ENCODE measurements at regions not wholly inside any gene's neighbourhood (a gene's known extent, or its start where the extent isn't known, plus 50 kb on each side); places are given as distances from the start of the nearest gene placed in this dataset.

DNA sequence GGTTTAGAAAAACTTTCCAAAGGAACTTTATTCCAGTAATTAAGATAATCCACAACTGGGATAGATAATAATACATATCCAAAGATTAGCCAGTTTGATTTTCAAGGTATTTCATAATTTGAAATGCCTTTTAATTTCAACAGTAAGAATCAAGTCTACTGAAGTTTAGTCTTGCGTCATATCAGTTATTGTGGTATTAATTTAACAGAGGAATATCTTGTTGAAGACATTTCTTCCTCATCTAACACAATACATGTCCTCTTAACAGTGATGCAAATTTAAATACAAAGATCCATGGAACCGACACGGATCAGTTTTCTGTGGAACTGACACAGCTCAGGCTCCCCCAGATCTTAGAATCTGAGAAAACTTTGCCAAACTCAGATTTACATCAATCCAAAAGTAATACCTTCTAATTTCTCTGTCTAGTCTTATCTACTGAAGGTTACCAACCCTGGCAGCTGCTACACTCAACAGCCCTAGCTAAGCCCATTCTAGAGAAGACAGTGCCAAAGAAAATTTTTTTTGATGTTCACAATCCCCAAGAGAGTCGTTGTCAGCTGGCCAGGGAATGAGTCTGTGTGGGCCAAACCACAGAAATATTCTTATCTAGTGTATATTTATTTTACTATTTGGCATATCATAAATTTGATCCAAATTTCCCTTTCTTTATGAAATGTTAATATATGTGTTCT is 365.2 kb upstream of the MEOX2 start:
- no peaks in the 10 kb centered on the region for H3K9me3 ChIP-seq (ENCODE audit: control insufficient read depth, insufficient read depth, low read length)
- no peak overlapping the region for H3K27ac ChIP-seq (ENCODE audit: low read depth, low read length)
- no peaks in the 10 kb centered on the region for H3K36me3 ChIP-seq (ENCODE audit: control insufficient read depth, insufficient read depth, low read length)
- H3K9ac ChIP-seq (ENCODE audit: low read depth, low read length), result no peak overlapping the region
- H3K4me3 ChIP-seq (ENCODE audit: low read depth, low read length), result no peak overlapping the region
- no peaks in the 10 kb centered on the region for H3K27me3 ChIP-seq (ENCODE audit: control insufficient read depth, insufficient read depth, low read length)
- peaks cover 4% of the 10 kb centered on the region; the same call in 1 of the 2 replicates for H3K4me1 ChIP-seq (ENCODE audit: control insufficient read depth, insufficient read depth, low read length)

DNA sequence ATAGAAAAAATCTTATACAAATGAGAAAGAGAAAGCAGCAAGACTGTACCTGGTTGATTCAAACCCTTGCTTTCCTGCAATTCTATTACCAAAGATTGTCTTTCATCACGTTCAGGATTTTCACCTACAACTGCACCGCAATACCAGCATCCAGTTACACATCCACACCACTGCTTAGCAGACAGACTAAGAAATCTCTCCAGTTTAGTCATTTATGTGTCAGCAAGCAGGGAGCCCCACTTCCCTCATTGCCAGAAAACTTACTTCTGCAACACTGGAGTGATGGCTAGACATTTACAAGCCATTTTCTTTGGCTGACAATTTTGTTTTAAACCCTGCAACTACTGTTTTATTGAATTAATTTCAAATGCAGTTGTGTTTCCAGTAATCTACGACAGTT is 359.6 kb upstream of the MEOX2 start:
- H3K4me3 ChIP-seq (ENCODE audit: low read depth, low read length), result no peak overlapping the region
- H3K36me3 ChIP-seq (ENCODE audit: control insufficient read depth, insufficient read depth, low read length), result no peaks in the 10 kb centered on the region
- H3K9me3 ChIP-seq (ENCODE audit: control insufficient read depth, insufficient read depth, low read length), result no peaks in the 10 kb centered on the region
- no peaks in the 10 kb centered on the region for H3K4me1 ChIP-seq (ENCODE audit: control insufficient read depth, insufficient read depth, low read length)
- no peaks in the 10 kb centered on the region for H3K27me3 ChIP-seq (ENCODE audit: control insufficient read depth, insufficient read depth, low read length)
- H3K27ac ChIP-seq (ENCODE audit: low read depth, low read length), result no peak overlapping the region
- no peak overlapping the region for H3K9ac ChIP-seq (ENCODE audit: low read depth, low read length)

DNA sequence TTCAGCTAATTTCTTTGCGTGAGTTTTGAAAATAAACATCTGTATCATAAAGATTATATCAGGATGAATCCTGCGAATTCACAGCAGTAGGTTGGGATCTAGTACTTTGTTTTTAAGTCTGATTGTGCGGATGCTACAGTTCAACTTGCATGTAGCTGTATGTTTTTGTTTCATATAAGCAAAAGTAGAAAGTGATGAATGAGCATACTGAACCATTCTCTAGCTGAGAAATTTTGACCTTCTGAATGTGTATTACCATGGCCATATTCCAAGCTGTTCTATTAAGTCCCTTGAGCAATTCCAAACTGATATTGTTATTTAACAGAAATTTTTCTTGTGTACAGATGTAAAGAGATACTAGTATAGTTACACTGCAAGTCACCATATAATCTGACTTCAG is 358.8 kb upstream of the MEOX2 start:
- Histone ChIP-seq H3K4me1 (ENCODE audit: control insufficient read depth, insufficient read depth, low read length) (no peaks in the 10 kb centered on the region), H3K9ac (ENCODE audit: low read depth, low read length) (no peak overlapping the region), H3K27ac (ENCODE audit: low read depth, low read length) (no peak overlapping the region), H3K27me3 (ENCODE audit: control insufficient read depth, insufficient read depth, low read length) (no peaks in the 10 kb centered on the region), H3K36me3 (ENCODE audit: control insufficient read depth, insufficient read depth, low read length) (no peaks in the 10 kb centered on the region), H3K9me3 (ENCODE audit: control insufficient read depth, insufficient read depth, low read length) (no peaks in the 10 kb centered on the region), H3K4me3 (ENCODE audit: low read depth, low read length) (no peak overlapping the region)

DNA sequence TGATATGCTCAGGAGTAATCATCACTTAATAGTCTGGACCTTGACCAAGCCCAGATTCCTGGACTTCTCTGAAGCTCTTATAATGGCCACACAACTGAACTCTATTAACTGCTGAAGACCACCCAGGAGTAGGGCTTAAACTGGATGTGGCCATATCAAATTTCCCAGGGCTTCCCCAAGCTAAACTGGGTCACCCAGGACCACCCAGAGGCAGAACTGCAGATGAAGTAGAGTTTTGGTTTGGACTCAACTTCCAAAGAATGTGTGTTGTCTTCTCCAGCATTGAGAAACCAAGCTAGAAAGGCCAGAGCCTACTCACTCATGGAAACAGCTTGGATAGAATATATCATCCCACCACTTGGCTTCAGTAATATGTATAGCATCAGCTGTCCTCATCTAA is 358.2 kb upstream of the MEOX2 start:
- Histone ChIP-seq H3K4me1 (ENCODE audit: control insufficient read depth, insufficient read depth, low read length) (no peaks in the 10 kb centered on the region), H3K9ac (ENCODE audit: low read depth, low read length) (no peak overlapping the region), H3K27me3 (ENCODE audit: control insufficient read depth, insufficient read depth, low read length) (no peaks in the 10 kb centered on the region), H3K9me3 (ENCODE audit: control insufficient read depth, insufficient read depth, low read length) (no peaks in the 10 kb centered on the region), H3K36me3 (ENCODE audit: control insufficient read depth, insufficient read depth, low read length) (no peaks in the 10 kb centered on the region), H3K27ac (ENCODE audit: low read depth, low read length) (no peak overlapping the region), H3K4me3 (ENCODE audit: low read depth, low read length) (no peak overlapping the region)

DNA sequence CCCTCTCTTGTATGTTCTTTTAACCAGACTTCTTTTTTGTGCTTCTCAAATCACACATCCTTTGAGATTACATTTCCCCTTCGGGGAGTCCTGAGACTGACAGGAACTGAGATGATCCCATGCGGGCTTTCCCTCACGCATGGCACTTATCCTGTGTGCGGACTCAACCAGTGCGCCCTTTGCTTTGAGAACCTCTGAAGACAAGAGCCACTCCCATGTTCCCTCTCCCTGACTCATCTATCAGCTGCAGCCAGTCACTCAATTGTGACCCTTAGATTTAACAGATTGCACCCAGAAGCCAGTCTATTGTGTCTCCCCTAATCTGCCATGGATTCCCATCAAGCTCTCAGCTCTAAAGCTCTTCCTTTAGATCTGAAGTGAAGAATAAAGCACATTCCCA is 353.9 kb upstream of the MEOX2 start:
- H3K9ac ChIP-seq (ENCODE audit: low read depth, low read length), result no peak overlapping the region
- no peaks in the 10 kb centered on the region for H3K27me3 ChIP-seq (ENCODE audit: control insufficient read depth, insufficient read depth, low read length)
- no peaks in the 10 kb centered on the region for H3K9me3 ChIP-seq (ENCODE audit: control insufficient read depth, insufficient read depth, low read length)
- no peaks in the 10 kb centered on the region for H3K36me3 ChIP-seq (ENCODE audit: control insufficient read depth, insufficient read depth, low read length)
- H3K27ac ChIP-seq (ENCODE audit: low read depth, low read length), result no peak overlapping the region
- no peak overlapping the region for H3K4me3 ChIP-seq (ENCODE audit: low read depth, low read length)
- no peaks in the 10 kb centered on the region for H3K4me1 ChIP-seq (ENCODE audit: control insufficient read depth, insufficient read depth, low read length)

DNA sequence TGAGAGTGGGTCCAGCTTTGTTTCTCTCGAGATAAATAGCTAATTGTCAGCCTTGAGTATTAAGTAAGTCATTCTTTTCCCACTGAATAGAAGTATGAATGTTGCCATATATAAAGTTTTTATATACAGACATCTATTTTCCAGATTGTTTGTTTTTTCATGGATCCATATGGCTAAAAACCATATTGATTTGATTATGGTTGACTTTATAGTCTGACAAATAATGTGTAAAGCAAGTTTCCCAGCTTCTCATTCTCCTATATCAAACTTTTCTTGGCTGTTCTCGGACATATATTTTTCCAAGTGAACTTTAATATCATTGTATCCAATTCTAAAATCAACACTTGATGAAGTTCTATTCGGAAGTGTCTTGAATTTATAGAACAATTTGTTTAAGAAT is 352.4 kb upstream of the MEOX2 start:
- Histone ChIP-seq H3K4me3 (ENCODE audit: low read depth, low read length) (no peak overlapping the region), H3K9me3 (ENCODE audit: control insufficient read depth, insufficient read depth, low read length) (no peaks in the 10 kb centered on the region), H3K27me3 (ENCODE audit: control insufficient read depth, insufficient read depth, low read length) (no peaks in the 10 kb centered on the region), H3K9ac (ENCODE audit: low read depth, low read length) (no peak overlapping the region), H3K36me3 (ENCODE audit: control insufficient read depth, insufficient read depth, low read length) (no peaks in the 10 kb centered on the region), H3K27ac (ENCODE audit: low read depth, low read length) (no peak overlapping the region), H3K4me1 (ENCODE audit: control insufficient read depth, insufficient read depth, low read length) (no peaks in the 10 kb centered on the region)

DNA sequence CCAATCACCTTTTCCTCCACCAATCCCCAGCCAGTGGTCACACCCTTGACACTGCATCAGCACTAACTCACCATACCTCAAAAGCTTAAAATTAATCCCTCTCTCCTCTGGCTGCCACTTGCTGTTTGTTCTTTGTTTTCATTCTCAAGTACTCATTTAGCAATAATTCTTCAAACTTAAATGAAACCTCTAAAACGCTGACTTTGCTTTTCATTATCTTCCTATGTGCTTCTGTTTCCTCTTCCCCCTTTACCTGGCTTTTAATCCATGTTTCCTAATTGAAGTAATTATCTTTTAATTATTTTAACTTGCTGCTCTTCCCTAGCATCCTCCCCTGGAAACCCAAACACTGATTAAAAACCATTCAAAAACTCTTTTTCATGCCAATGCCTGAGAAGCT is 348.9 kb upstream of the MEOX2 start:
- Histone ChIP-seq H3K9ac (ENCODE audit: low read depth, low read length) (no peak overlapping the region), H3K36me3 (ENCODE audit: control insufficient read depth, insufficient read depth, low read length) (no peaks in the 10 kb centered on the region), H3K27ac (ENCODE audit: low read depth, low read length) (no peak overlapping the region), H3K4me1 (ENCODE audit: control insufficient read depth, insufficient read depth, low read length) (no peaks in the 10 kb centered on the region), H3K27me3 (ENCODE audit: control insufficient read depth, insufficient read depth, low read length) (no peaks in the 10 kb centered on the region), H3K4me3 (ENCODE audit: low read depth, low read length) (no peak overlapping the region), H3K9me3 (ENCODE audit: control insufficient read depth, insufficient read depth, low read length) (no peaks in the 10 kb centered on the region)

DNA sequence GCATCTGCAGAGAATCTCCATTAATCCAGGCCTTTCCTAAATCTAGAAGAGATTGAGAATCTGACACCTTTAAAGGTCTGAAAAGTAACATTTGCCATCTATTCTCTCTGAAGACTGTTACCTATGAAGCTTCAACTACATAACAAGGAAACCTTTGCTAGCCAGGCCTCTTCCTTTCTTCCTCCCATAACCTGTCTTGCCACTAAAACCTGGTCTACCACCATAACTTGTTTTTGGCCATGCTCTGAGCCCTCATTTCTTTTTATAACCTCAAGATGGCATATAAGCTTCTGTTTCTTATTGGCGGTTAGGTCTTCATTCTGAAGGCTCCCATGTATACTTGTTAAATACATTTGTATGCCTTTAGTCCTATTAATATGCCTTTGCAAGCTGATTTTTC is 348.4 kb upstream of the MEOX2 start:
- H3K9me3 ChIP-seq (ENCODE audit: control insufficient read depth, insufficient read depth, low read length), result no peaks in the 10 kb centered on the region
- H3K27me3 ChIP-seq (ENCODE audit: control insufficient read depth, insufficient read depth, low read length), result no peaks in the 10 kb centered on the region
- H3K9ac ChIP-seq (ENCODE audit: low read depth, low read length), result no peak overlapping the region
- H3K4me1 ChIP-seq (ENCODE audit: control insufficient read depth, insufficient read depth, low read length), result no peaks in the 10 kb centered on the region
- no peak overlapping the region for H3K4me3 ChIP-seq (ENCODE audit: low read depth, low read length)
- H3K27ac ChIP-seq (ENCODE audit: low read depth, low read length), result no peak overlapping the region
- H3K36me3 ChIP-seq (ENCODE audit: control insufficient read depth, insufficient read depth, low read length), result no peaks in the 10 kb centered on the region

DNA sequence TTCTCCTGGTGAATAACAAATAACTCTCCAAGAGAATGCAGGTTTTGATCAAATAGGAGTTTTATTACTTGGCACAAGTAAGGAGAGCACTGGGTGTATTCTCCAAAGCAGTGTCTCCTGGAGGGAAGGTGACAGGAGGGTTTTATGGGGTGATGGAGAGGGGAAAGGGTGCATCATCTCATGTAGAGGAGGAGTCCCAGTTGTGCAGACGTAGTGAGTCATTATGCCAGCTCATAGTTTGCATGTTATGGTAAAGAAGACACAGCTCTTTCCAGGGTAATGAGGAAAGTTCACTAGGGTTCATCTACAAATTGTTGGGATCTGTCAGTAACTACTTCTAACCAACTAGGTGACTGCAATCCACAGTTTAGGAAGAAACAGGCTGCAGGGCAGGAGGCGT is 347.9 kb upstream of the MEOX2 start:
- no peaks in the 10 kb centered on the region for H3K36me3 ChIP-seq (ENCODE audit: control insufficient read depth, insufficient read depth, low read length)
- H3K27me3 ChIP-seq (ENCODE audit: control insufficient read depth, insufficient read depth, low read length), result no peaks in the 10 kb centered on the region
- H3K4me3 ChIP-seq (ENCODE audit: low read depth, low read length), result no peak overlapping the region
- H3K9ac ChIP-seq (ENCODE audit: low read depth, low read length), result no peak overlapping the region
- H3K27ac ChIP-seq (ENCODE audit: low read depth, low read length), result no peak overlapping the region
- no peaks in the 10 kb centered on the region for H3K9me3 ChIP-seq (ENCODE audit: control insufficient read depth, insufficient read depth, low read length)
- no peaks in the 10 kb centered on the region for H3K4me1 ChIP-seq (ENCODE audit: control insufficient read depth, insufficient read depth, low read length)

DNA sequence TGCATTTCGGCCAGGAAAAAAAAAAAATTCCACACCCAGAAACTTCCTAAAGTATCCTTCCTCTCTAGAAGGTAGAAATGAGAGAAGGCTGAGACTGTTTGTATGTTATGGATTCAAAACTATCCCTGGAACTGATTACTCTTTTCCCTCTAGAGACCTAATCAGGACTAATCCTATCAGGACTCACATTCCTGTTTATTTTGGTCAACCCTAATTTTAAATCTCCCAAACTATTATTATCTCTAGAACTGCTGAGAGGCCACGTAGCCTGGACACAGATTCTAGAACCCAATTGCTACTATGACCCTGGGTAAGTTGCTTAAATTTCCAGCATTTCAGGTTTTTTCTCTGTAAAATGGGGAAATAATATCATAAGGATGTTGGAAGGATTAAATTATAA is 346.8 kb upstream of the MEOX2 start:
- Histone ChIP-seq H3K4me3 (ENCODE audit: low read depth, low read length) (no peak overlapping the region), H3K9ac (ENCODE audit: low read depth, low read length) (no peak overlapping the region), H3K9me3 (ENCODE audit: control insufficient read depth, insufficient read depth, low read length) (no peaks in the 10 kb centered on the region), H3K4me1 (ENCODE audit: control insufficient read depth, insufficient read depth, low read length) (peaks cover under 1% of the 10 kb centered on the region; the same call in 1 of the 2 replicates), H3K36me3 (ENCODE audit: control insufficient read depth, insufficient read depth, low read length) (no peaks in the 10 kb centered on the region), H3K27ac (ENCODE audit: low read depth, low read length) (no peak overlapping the region), H3K27me3 (ENCODE audit: control insufficient read depth, insufficient read depth, low read length) (no peaks in the 10 kb centered on the region)

DNA sequence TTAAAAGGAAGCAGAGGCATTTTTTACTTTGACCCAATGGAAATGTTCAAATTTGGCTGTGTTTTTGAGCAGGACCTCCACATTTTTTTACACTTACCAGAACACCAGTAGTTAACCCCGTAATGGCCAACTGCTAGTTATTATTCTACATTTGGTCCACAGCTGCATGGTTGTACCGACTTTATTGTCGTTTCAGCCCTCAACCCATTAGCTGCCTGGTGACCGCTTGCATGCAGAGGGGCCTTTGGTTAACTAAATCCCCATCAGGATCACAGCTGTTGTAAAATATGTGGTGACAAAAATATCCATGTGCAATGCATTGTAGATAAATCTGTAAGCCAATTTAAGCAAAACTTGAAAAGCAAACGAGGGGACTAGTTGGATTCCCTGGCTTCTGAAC is 342.2 kb upstream of the MEOX2 start:
- Histone ChIP-seq H3K4me1 (ENCODE audit: control insufficient read depth, insufficient read depth, low read length) (peaks cover 11% of the 10 kb centered on the region; the same call in 1 of the 2 replicates), H3K36me3 (ENCODE audit: control insufficient read depth, insufficient read depth, low read length) (no peaks in the 10 kb centered on the region), H3K9me3 (ENCODE audit: control insufficient read depth, insufficient read depth, low read length) (no peaks in the 10 kb centered on the region), H3K27ac (ENCODE audit: low read depth, low read length) (no peak overlapping the region), H3K27me3 (ENCODE audit: control insufficient read depth, insufficient read depth, low read length) (no peaks in the 10 kb centered on the region), H3K9ac (ENCODE audit: low read depth, low read length) (no peak overlapping the region), H3K4me3 (ENCODE audit: low read depth, low read length) (no peak overlapping the region)
